ENCODE measurements at regions not wholly inside any gene's neighbourhood (a gene's known extent, or its start where the extent isn't known, plus 50 kb on each side); places are given as distances from the start of the nearest gene placed in this dataset.

- intact Hi-C loops (cut with DNase I), result no loop called here
- no peaks in the 10 kb centered on the region for H3K4me1 ChIP-seq
- H3K36me3 ChIP-seq, result no peaks in the 10 kb centered on the region
- no peak overlapping the region for H3K27ac ChIP-seq
- TF ChIP-seq POLR2A (IDR thresholded peaks at IDR 0.05) (no peak), CTCF (IDR thresholded peaks at IDR 0.05) (no peak)
- H3K4me3 ChIP-seq, result no peak overlapping the region
- ATAC-seq (no peak), DNase-seq (no peak)
- peaks cover 0 to 6% (median 0%) of the 10 kb centered on the region in 12 donors for H3K9me3 ChIP-seq
- no peaks in the 10 kb centered on the region for H3K27me3 ChIP-seq
Measured at GRCh38 chr5:8647111-8647510, 778.2 kb downstream of the MTRR start.

- H3K27ac ChIP-seq, result no peak overlapping the region
- H3K4me3 ChIP-seq, result no peak overlapping the region
- no peak for ATAC-seq
- no peaks in the 10 kb centered on the region for H3K27me3 ChIP-seq
- DNase-seq, result no peak
- H3K4me1 ChIP-seq, result no peaks in the 10 kb centered on the region
- TF ChIP-seq CTCF (IDR thresholded peaks at IDR 0.05) (no peak), POLR2A (IDR thresholded peaks at IDR 0.05) (no peak)
- 79 to 87% (median 83%) methylated on average over 6 of the region's 6 CpGs for WGBS, 4 donors
- intact Hi-C loops (cut with DNase I), result no loop called here
- H3K36me3 ChIP-seq, result no peaks in the 10 kb centered on the region
- H3K9me3 ChIP-seq, result peaks cover 0 to 6% (median 0%) of the 10 kb centered on the region in 12 donors
Measured at GRCh38 chr5:8650186-8650585, 781.2 kb downstream of the MTRR start.

DNA sequence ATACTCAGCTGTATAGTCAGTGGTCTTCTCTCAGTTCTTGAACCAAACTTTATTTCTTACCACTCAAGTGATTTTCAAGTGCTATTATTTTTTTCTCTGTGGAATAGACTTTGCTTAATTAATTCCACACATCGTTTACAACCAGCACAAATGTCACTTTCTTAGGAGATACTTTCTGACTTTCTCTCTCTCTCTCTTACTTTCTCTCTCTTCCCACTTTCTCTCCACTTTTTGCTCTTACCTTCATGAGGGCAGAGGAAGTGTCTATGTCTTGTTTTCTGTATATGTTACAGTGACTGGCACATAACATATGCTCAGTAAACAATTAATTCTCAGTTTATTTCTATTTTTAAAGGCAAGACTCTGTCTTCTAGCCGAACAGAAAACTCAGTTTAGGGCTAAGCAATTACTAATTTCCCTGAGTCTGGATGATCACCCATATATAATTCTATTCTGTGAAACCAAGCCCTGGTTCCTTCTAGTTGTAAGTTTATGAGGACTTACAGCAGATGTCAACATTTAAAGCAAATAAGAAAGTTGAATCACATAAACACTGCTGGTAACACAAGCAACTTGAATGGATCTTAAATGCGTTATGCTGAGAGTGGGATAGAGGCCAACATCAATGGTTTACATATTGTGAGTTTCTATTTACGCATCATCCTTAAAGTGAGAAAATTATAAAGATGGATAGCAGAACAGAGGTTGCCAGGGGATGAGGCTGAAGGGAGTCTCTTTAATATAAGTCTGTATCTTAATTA lies 791.4 kb downstream of the MTRR start:
- H3K9me3 ChIP-seq, result no peaks in the 10 kb centered on the region
- H3K4me3 ChIP-seq, result no peak overlapping the region
- TF ChIP-seq CTCF (IDR thresholded peaks at IDR 0.05) (no peak), POLR2A (IDR thresholded peaks at IDR 0.05) (no peak)
- ATAC-seq, result no peak
- intact Hi-C loops (cut with DNase I), result no loop called here
- H3K27ac ChIP-seq, result no peak overlapping the region
- no peaks in the 10 kb centered on the region for H3K36me3 ChIP-seq
- no peaks in the 10 kb centered on the region for H3K4me1 ChIP-seq
- WGBS, 4 donors, result 80 to 86% (median 81%) methylated on average over 4 of the region's 4 CpGs
- no peaks in the 10 kb centered on the region for H3K27me3 ChIP-seq
- DNase-seq, result no peak

- ATAC-seq (no peak), DNase-seq (no peak)
- intact Hi-C loops (cut with DNase I), result no loop called here
- 74 to 84% (median 80%) methylated on average over 6 of the region's 6 CpGs for WGBS, 4 donors
- Histone ChIP-seq H3K9me3 (no peaks in the 10 kb centered on the region), H3K4me1 (no peaks in the 10 kb centered on the region), H3K27ac (no peak overlapping the region), H3K4me3 (no peak overlapping the region), H3K36me3 (no peaks in the 10 kb centered on the region), H3K27me3 (no peaks in the 10 kb centered on the region)
- TF ChIP-seq POLR2A (IDR thresholded peaks at IDR 0.05) (no peak), CTCF (IDR thresholded peaks at IDR 0.05) (no peak)
Measured at GRCh38 chr5:8663374-8663773, 794.4 kb downstream of the MTRR start.

Measured in heart left ventricle (tissue), 16 donors.